ENCODE measurements at regions not wholly inside any gene's neighbourhood (a gene's known extent, or its start where the extent isn't known, plus 50 kb on each side); places are given as distances from the start of the nearest gene placed in this dataset.

DNA sequence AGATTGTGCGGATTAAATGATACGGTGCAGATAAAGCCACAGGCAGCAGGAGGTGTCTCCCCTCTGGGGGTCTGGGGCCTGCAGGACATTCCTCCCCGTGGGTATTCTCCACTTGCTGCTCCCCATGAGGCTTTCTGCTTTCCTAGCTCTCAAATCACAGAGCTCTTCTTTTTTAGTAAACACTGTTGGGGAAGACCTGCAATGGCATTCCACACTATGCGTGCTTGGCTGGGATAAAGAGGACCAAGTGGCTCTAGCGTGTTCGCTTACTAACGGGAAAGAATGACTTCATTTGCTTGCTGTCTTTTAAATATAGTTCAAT is 146.5 kb downstream of the DDX1 start:
- Histone ChIP-seq H3K4me1 (ENCODE audit: control insufficient read depth in 1 of 2, insufficient read depth in 2 of 2, low read length in 2 of 2) (peaks cover 0 to 23% of the 10 kb centered on the region in 2 donors), H3K4me3 (ENCODE audit: low read depth in 1 of 2, low read length in 2 of 2) (no peak overlapping the region), H3K9me3 (ENCODE audit: control insufficient read depth in 1 of 2, low read length in 2 of 2) (no peaks in the 10 kb centered on the region), H3K27me3 (ENCODE audit: low read depth, low read length) (no peaks in the 10 kb centered on the region), H3K27ac (ENCODE audit: low read length) (no peak overlapping the region), H3K36me3 (ENCODE audit: control insufficient read depth in 1 of 2, insufficient read depth in 2 of 2, low read length in 2 of 2) (no peaks in the 10 kb centered on the region)

DNA sequence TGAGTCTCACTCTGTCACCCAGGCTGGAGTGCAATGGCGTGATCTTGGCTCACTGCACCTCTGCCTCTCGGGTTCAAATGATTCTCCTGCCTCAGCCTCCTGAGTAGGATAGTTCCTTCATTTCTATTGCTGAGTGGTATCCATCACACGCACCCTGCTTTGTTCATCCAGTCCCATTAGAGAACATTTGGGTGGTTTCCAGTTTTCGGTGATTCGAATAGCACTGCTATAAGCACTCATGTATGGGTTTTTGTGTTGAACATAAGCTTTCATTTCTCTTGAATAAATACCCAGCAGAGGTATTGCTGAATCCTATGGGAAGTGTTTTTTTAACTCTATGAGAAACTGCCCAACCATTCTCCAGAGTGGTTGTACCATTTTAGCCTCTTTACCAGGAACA is 147.3 kb downstream of the DDX1 start:
- H3K9me3 ChIP-seq (ENCODE audit: control insufficient read depth in 1 of 2, low read length in 2 of 2) = no peaks in the 10 kb centered on the region
- H3K27me3 ChIP-seq (ENCODE audit: low read depth, low read length) = no peaks in the 10 kb centered on the region
- H3K4me1 ChIP-seq (ENCODE audit: control insufficient read depth in 1 of 2, insufficient read depth in 2 of 2, low read length in 2 of 2) = peaks cover 0 to 18% of the 10 kb centered on the region in 2 donors
- H3K4me3 ChIP-seq (ENCODE audit: low read depth in 1 of 2, low read length in 2 of 2) = no peak overlapping the region
- H3K27ac ChIP-seq (ENCODE audit: low read length) = no peak overlapping the region
- no peaks in the 10 kb centered on the region for H3K36me3 ChIP-seq (ENCODE audit: control insufficient read depth in 1 of 2, insufficient read depth in 2 of 2, low read length in 2 of 2)

GRCh38 chr2:15744820-15745219 is 153.2 kb downstream of the DDX1 start:
- Histone ChIP-seq H3K36me3 (ENCODE audit: control insufficient read depth in 1 of 2, insufficient read depth in 2 of 2, low read length in 2 of 2) (no peaks in the 10 kb centered on the region), H3K4me3 (ENCODE audit: low read depth in 1 of 2, low read length in 2 of 2) (no peak overlapping the region), H3K4me1 (ENCODE audit: control insufficient read depth in 1 of 2, insufficient read depth in 2 of 2, low read length in 2 of 2) (peaks cover 0 to 31% of the 10 kb centered on the region in 2 donors), H3K27ac (ENCODE audit: low read length) (no peak overlapping the region), H3K27me3 (ENCODE audit: low read depth, low read length) (no peaks in the 10 kb centered on the region), H3K9me3 (ENCODE audit: control insufficient read depth in 1 of 2, low read length in 2 of 2) (no peaks in the 10 kb centered on the region)

- H3K9me3 ChIP-seq (ENCODE audit: control insufficient read depth in 1 of 2, low read length in 2 of 2) = no peaks in the 10 kb centered on the region
- H3K36me3 ChIP-seq (ENCODE audit: control insufficient read depth in 1 of 2, insufficient read depth in 2 of 2, low read length in 2 of 2) = no peaks in the 10 kb centered on the region
- no peak overlapping the region for H3K27ac ChIP-seq (ENCODE audit: low read length)
- H3K27me3 ChIP-seq (ENCODE audit: low read depth, low read length) = no peaks in the 10 kb centered on the region
- H3K4me1 ChIP-seq (ENCODE audit: control insufficient read depth in 1 of 2, insufficient read depth in 2 of 2, low read length in 2 of 2) = peaks cover 0 to 35% of the 10 kb centered on the region in 2 donors
- no peak overlapping the region for H3K4me3 ChIP-seq (ENCODE audit: low read depth in 1 of 2, low read length in 2 of 2)
These were observed 153.7 kb downstream of the DDX1 start for GRCh38 chr2:15745350-15745749.

DNA sequence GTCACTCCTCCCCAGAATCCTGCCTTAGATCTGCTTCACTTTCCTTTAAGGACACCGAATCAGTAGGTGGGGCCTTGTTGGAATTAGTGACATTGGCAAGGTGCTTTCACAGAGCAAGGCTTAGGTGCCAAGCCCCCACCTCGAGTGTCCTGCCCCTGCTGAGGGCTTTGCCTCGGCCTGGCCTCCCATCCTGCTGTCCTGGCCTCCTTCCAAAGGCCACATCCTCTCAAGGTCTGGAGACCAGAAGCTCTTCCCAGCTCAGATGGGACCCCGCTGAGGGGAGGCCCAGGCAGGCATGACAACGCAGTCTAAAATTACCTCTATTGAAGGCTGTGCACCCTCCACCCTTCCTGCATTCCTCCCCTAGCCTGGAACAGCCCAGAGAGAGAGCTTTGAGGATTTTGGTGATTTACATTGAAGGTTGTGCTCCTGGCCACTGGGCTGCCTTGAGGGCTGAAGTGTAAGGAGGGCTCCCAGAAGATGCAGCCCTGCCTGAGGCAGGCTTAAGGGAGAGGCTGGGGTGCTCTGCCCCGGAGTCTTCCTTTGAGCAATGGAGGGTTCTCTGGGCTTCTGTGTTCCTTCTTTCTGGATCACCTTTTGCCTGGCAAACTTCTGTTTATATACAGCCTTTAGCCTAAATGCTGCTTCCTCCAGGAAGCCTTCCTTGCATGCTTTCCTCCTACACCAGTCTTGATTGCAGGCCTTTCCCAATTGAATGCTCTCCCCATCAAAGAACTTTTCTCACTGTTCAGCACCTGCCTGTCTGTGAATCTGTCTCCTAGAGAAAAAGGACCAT is 154.4 kb downstream of the DDX1 start:
- H3K4me3 ChIP-seq (ENCODE audit: low read depth in 1 of 2, low read length in 2 of 2) = no peak overlapping the region
- no peak overlapping the region for H3K27ac ChIP-seq (ENCODE audit: low read length)
- peaks cover 0 to 39% of the 10 kb centered on the region in 2 donors for H3K4me1 ChIP-seq (ENCODE audit: control insufficient read depth in 1 of 2, insufficient read depth in 2 of 2, low read length in 2 of 2)
- no peaks in the 10 kb centered on the region for H3K36me3 ChIP-seq (ENCODE audit: control insufficient read depth in 1 of 2, insufficient read depth in 2 of 2, low read length in 2 of 2)
- H3K9me3 ChIP-seq (ENCODE audit: control insufficient read depth in 1 of 2, low read length in 2 of 2) = no peaks in the 10 kb centered on the region
- no peaks in the 10 kb centered on the region for H3K27me3 ChIP-seq (ENCODE audit: low read depth, low read length)

GRCh38 chr2:15746703-15747550 is 155.3 kb downstream of the DDX1 start:
- no peaks in the 10 kb centered on the region for H3K9me3 ChIP-seq (ENCODE audit: control insufficient read depth in 1 of 2, low read length in 2 of 2)
- H3K36me3 ChIP-seq (ENCODE audit: control insufficient read depth in 1 of 2, insufficient read depth in 2 of 2, low read length in 2 of 2) = no peaks in the 10 kb centered on the region
- no peak overlapping the region for H3K4me3 ChIP-seq (ENCODE audit: low read depth in 1 of 2, low read length in 2 of 2)
- H3K27me3 ChIP-seq (ENCODE audit: low read depth, low read length) = no peaks in the 10 kb centered on the region
- peaks cover 0 to 39% of the 10 kb centered on the region in 2 donors for H3K4me1 ChIP-seq (ENCODE audit: control insufficient read depth in 1 of 2, insufficient read depth in 2 of 2, low read length in 2 of 2)
- H3K27ac ChIP-seq (ENCODE audit: low read length) = no peak overlapping the region

DNA sequence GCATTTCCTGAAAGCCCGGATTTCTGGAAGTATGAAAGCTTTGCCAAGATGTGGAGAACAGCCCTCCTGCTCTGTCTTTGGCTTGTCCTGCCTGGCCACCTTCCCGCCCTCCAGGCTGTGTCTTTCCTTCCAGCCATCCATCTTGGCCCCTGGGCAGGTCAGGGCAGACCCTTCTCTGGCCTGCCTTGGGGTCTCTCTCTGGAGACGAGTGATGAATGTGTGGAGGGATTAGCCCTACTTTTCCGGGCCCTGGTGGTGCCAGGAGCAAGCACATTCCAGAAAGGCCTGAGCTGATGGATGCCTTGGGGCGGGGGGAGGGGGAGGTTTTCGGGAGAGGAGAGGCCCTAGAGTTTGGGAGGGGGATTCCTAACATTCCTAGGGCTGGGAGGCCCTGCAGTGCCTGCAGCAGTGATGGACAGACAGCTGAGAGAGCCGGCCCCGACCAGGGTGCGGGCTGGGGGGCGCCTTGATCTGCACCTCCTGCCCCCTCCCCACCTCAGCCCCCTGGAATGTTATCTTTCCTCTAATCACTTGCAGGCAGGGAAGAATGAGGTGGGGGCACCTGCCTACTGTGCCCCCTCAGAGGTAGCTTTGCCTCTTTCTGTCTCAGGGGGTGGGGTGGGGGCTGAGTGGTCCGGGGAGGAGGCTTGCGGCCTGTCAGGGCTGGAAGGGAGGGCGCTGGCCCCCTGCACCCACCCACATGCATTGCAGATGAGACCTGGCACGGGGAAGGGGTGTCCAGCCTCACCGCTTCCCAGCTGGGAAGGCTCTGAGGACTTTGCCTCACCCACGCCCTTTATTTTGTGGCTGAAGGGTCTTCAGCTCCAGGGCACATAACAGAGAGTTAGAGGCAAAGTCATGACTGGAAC is 156.2 kb downstream of the DDX1 start:
- Histone ChIP-seq H3K4me1 (ENCODE audit: control insufficient read depth in 1 of 2, insufficient read depth in 2 of 2, low read length in 2 of 2) (peaks cover 0 to 39% of the 10 kb centered on the region in 2 donors), H3K36me3 (ENCODE audit: control insufficient read depth in 1 of 2, insufficient read depth in 2 of 2, low read length in 2 of 2) (no peaks in the 10 kb centered on the region), H3K27me3 (ENCODE audit: low read depth, low read length) (no peaks in the 10 kb centered on the region), H3K4me3 (ENCODE audit: low read depth in 1 of 2, low read length in 2 of 2) (no peak overlapping the region), H3K27ac (ENCODE audit: low read length) (no peak overlapping the region), H3K9me3 (ENCODE audit: control insufficient read depth in 1 of 2, low read length in 2 of 2) (no peaks in the 10 kb centered on the region)

- no peak overlapping the region for H3K4me3 ChIP-seq (ENCODE audit: low read depth in 1 of 2, low read length in 2 of 2)
- H3K4me1 ChIP-seq (ENCODE audit: control insufficient read depth in 1 of 2, insufficient read depth in 2 of 2, low read length in 2 of 2) = peaks cover 0 to 39% of the 10 kb centered on the region in 2 donors
- no peaks in the 10 kb centered on the region for H3K9me3 ChIP-seq (ENCODE audit: control insufficient read depth in 1 of 2, low read length in 2 of 2)
- no peak overlapping the region for H3K27ac ChIP-seq (ENCODE audit: low read length)
- H3K27me3 ChIP-seq (ENCODE audit: low read depth, low read length) = no peaks in the 10 kb centered on the region
- H3K36me3 ChIP-seq (ENCODE audit: control insufficient read depth in 1 of 2, insufficient read depth in 2 of 2, low read length in 2 of 2) = no peaks in the 10 kb centered on the region
These were observed 157.2 kb downstream of the DDX1 start for GRCh38 chr2:15748736-15749323.

DNA sequence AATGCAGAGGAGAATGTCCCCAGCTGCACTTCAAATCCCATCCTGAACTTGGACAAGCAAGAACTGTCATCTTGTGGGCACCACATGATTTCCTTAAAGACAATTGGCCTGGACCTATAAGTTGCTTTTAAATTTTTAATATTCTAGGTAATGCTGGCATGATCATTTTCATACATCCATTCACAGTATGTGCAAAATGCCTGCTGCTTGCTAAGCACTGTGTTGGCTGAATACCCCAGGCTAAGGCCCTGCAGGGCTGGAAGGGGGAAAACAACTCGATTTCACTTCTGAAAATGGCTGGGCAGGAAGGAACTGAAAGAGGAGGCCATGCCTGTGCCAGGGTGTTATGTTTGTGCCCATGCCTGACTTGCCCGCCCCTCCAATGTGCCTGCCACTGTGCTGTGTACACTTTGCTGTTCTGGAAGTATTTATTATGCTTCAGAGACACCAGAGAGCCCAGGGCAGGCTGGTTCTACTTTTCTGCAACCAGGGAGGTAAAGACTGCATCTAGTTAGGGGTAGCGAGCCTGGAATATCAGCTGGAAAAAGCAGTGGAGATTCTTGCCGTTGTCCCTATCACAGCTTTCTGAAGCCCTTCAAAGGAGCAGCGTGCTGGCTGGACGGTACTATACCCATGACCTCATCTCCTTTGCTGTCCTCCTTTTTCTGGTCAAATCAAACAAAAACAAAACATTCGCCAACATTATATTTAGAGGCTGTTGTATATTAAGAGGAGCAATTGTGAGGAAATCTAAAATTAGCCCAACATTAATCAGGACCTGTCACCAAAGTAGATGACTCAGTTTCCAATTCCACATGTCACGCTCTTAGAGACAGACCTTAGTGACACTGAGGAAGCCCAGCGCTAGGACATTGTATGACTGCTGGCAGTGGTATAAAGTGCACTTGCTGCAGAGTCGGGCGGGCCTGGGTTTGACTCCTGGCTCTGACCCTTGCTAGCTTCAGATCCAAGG is 158.1 kb downstream of the DDX1 start:
- no peaks in the 10 kb centered on the region for H3K9me3 ChIP-seq (ENCODE audit: control insufficient read depth in 1 of 2, low read length in 2 of 2)
- H3K27me3 ChIP-seq (ENCODE audit: low read depth, low read length) = no peaks in the 10 kb centered on the region
- peaks cover 0 to 39% of the 10 kb centered on the region in 2 donors for H3K4me1 ChIP-seq (ENCODE audit: control insufficient read depth in 1 of 2, insufficient read depth in 2 of 2, low read length in 2 of 2)
- no peaks in the 10 kb centered on the region for H3K36me3 ChIP-seq (ENCODE audit: control insufficient read depth in 1 of 2, insufficient read depth in 2 of 2, low read length in 2 of 2)
- H3K27ac ChIP-seq (ENCODE audit: low read length) = no peak overlapping the region
- no peak overlapping the region for H3K4me3 ChIP-seq (ENCODE audit: low read depth in 1 of 2, low read length in 2 of 2)

DNA sequence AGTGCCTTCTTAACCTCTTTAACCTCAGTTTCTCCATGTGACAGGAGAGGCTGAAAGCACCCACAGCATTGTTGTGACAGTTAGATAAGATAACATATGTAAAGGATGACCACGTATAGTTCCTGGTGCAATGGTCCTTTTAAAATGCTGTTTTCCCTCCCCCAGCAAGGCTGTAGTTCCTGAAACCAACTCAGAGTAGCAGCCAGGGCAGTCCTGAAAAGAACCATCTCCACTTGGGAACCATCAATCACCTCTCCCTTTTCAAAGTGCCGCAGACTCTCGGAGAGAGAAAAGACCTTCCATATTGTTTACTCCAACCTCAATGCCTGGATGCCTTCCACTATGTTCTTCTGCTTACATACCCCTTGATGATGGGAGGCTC is 158.8 kb downstream of the DDX1 start:
- Histone ChIP-seq H3K4me3 (ENCODE audit: low read depth in 1 of 2, low read length in 2 of 2) (no peak overlapping the region), H3K27me3 (ENCODE audit: low read depth, low read length) (no peaks in the 10 kb centered on the region), H3K36me3 (ENCODE audit: control insufficient read depth in 1 of 2, insufficient read depth in 2 of 2, low read length in 2 of 2) (no peaks in the 10 kb centered on the region), H3K9me3 (ENCODE audit: control insufficient read depth in 1 of 2, low read length in 2 of 2) (no peaks in the 10 kb centered on the region), H3K4me1 (ENCODE audit: control insufficient read depth in 1 of 2, insufficient read depth in 2 of 2, low read length in 2 of 2) (peaks cover 0 to 32% of the 10 kb centered on the region in 2 donors), H3K27ac (ENCODE audit: low read length) (no peak overlapping the region)
